Type B pancreatic cell (in vitro differentiated cells): ENCODE measurements at regions not wholly inside any gene's neighbourhood (a gene's known extent, or its start where the extent isn't known, plus 50 kb on each side); places are given as distances from the start of the nearest gene placed in this dataset.

Source experiments
- DNase-seq: peaks from one replicate; pipeline ENCODE4 v3.0.0; 2021; ENCODE audit warnings: mixed read lengths; ENCODE audit not compliant: unreplicated experiment; ENCODE audit errors: extremely low spot score
- H3K27ac Mint-ChIP-seq: 2 replicates; pipeline ENCODE4 v1.8.0; 2021; ENCODE audit warnings: mild to moderate bottlenecking, mixed read lengths
- H3K27me3 Mint-ChIP-seq: 2 replicates; pipeline ENCODE4 v1.8.0; 2021; ENCODE audit warnings: mixed read lengths
- H3K36me3 Mint-ChIP-seq: 2 replicates; pipeline ENCODE4 v1.8.0; 2021; ENCODE audit warnings: mixed read lengths
- H3K4me1 Mint-ChIP-seq: one replicate; pipeline ENCODE4 v1.8.0; 2021; ENCODE audit warnings: mixed read lengths; ENCODE audit not compliant: unreplicated experiment
- H3K4me3 Mint-ChIP-seq: 2 replicates; pipeline ENCODE4 v1.8.0; 2021; ENCODE audit warnings: mild to moderate bottlenecking, mixed read lengths
- H3K9me3 Mint-ChIP-seq: 2 replicates; pipeline ENCODE4 v1.8.0; 2021; ENCODE audit warnings: mixed read lengths
- TF ChIP-seq, protein P1 (sequence below): fragments of 200-600 bp; sonication (generic); conservative IDR thresholded peaks from 2 replicates; pipeline ENCODE4 v1.5.0; 2021; ENCODE audit warnings: antibody characterized with exemption, mild to moderate bottlenecking

DNA sequence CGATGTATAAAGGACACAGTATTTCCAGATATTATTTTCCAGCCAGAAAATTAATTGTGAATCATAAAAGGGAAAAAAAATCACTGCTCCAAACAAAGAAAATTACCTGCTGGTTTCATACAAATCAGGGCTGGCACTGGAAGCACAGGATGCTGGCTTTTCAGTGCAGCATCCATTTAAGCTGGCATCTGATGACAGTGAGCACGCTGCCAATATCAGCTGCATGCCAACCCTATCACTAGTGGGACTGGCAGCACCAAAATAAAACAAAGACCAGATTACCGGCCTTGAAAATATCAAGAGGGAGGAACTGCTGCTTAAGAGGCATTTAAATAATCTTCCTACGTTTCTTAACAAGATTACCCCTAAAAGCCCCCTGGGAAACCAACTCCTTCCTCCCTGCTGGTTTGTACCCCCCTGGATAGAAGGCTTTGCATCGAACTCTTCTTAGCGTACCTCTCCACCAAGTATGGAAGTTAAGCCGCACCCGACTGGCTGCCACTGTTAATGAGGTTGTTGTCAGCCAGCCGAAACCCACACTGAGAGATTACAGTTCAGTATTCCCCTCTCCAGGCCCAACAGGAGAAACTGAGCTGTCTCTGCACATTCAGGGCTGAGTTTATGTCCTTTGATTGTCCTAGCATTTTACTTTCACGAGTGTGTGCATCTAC is 257.8 kb downstream of the EFNB2 start:
- Mint-ChIP-seq H3K27ac (no peak overlapping the region), H3K4me3 (no peak overlapping the region), H3K4me1 (peaks cover 15% of the 10 kb centered on the region), H3K27me3 (no peaks in the 10 kb centered on the region), H3K9me3 (peaks cover 9% of the 10 kb centered on the region), H3K36me3 (no peaks in the 10 kb centered on the region)
- no peak for DNase-seq
- TF ChIP-seq, protein P1, sequence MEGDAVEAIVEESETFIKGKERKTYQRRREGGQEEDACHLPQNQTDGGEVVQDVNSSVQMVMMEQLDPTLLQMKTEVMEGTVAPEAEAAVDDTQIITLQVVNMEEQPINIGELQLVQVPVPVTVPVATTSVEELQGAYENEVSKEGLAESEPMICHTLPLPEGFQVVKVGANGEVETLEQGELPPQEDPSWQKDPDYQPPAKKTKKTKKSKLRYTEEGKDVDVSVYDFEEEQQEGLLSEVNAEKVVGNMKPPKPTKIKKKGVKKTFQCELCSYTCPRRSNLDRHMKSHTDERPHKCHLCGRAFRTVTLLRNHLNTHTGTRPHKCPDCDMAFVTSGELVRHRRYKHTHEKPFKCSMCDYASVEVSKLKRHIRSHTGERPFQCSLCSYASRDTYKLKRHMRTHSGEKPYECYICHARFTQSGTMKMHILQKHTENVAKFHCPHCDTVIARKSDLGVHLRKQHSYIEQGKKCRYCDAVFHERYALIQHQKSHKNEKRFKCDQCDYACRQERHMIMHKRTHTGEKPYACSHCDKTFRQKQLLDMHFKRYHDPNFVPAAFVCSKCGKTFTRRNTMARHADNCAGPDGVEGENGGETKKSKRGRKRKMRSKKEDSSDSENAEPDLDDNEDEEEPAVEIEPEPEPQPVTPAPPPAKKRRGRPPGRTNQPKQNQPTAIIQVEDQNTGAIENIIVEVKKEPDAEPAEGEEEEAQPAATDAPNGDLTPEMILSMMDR, result no peak

DNA sequence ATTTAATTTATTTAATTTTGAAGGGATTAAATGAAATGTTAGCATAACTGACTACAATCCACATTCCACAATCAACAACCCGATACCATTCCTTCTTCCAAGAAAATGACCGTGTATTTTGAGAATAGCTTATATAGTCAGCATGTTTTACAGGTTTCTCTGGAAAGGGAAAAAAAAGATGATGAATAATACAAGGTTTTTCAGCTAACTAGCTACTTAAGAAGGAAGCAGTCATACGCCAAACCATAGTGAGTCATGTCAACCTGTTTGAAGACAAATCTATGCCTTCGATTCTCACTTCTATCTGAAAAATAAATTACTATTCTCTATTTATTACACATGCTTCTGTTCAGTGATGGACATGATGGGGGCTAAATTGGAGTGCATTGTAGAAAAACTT is 258.6 kb downstream of the EFNB2 start:
- Mint-ChIP-seq H3K4me3 (no peak overlapping the region), H3K4me1 (peaks cover 15% of the 10 kb centered on the region), H3K9me3 (peaks cover 6% of the 10 kb centered on the region)

DNA sequence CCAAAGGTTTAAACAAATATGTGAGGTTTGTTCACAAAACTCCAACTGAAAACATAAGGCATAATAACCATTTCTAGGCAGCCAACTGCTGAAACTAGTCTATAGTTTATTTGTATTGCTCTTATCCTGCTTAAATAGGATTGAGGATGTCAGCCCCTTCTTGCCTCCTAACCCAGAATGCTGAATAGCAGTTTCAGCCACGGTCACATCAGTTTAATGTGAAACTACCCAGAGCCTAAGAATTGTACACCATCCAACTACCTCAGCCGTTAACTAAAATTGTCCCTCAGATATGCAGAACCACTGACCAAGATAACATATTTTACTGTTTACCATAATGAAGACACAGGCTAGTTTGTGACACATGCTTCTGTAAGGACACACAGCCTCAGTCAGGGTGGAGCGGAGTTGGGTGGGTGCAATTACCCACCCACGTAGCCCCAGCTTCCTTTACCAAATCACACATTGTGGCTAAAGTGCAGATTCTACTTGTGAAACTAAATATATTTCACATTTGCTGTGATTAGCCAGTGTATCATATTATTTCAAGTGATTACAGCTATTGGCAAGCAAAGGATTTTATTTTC is 259.9 kb downstream of the EFNB2 start:
- Mint-ChIP-seq H3K9me3 (peaks cover 4% of the 10 kb centered on the region), H3K4me3 (no peak overlapping the region), H3K27me3 (no peaks in the 10 kb centered on the region), H3K27ac (no peak overlapping the region), H3K36me3 (no peaks in the 10 kb centered on the region), H3K4me1 (peaks cover 15% of the 10 kb centered on the region)
- no peak for DNase-seq
- TF ChIP-seq, protein P1, result no peak

More for the DNA sequence above, 258.6 kb downstream of the EFNB2 start:
- Mint-ChIP-seq H3K36me3 (no peaks in the 10 kb centered on the region), H3K27me3 (no peaks in the 10 kb centered on the region), H3K27ac (no peak overlapping the region)
- no peak for DNase-seq
- TF ChIP-seq, protein P1, result no peak

DNA sequence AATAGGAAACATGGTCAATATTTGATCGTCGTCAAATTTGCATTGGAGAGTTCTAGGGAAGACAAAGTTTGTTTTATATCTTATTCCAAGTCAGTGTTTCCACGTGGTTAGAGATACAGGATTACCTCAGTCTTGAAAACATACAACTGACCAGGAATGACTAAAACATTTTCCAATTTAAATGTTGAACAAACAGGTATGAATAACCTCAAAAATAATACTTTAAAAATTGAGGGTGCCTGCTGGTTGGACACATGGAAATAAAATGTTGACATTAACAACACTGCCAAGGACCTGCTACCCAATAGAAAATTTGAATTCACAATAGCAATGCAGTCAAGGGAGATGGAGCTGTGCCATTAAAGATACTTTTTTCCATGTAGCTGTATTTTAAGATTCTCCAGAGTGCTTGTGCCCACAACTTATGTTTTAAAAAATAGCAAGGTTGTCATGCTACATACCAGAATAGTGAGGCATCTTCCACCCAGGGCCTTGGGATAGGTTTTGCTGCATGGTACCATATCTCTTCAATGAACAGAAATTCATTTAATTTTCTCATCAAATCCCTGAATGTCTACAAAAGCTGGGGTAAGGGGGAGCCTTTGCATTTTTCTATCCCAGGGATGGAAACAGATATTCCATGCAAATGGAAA is 260.8 kb downstream of the EFNB2 start:
- H3K36me3 Mint-ChIP-seq, result no peaks in the 10 kb centered on the region
- H3K27ac Mint-ChIP-seq, result no peak overlapping the region
- DNase-seq, result no peak
- H3K4me3 Mint-ChIP-seq, result no peak overlapping the region
- H3K27me3 Mint-ChIP-seq, result no peaks in the 10 kb centered on the region
- TF ChIP-seq, protein P1, result no peak
- H3K9me3 Mint-ChIP-seq, result peaks cover 10% of the 10 kb centered on the region
- H3K4me1 Mint-ChIP-seq, result peaks cover 15% of the 10 kb centered on the region

DNA sequence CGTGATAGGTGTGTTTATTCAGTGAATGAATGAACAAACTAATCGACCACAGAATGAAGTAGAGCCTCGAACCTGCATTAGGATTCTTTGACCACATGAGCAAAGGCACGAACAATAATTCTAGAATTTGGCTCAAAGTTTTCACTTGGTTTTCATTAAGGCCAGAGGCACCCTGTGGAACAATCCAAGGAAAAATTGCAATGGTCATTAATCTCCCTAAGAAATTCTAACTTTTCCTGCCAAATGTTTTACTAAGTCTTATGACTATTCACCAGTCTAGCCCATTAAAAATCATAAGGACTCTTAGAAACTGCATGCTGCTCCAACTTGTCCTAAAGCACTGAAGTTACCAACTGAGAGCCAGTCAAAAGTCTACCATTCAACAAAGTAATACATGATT is 271.7 kb downstream of the EFNB2 start:
- Mint-ChIP-seq H3K4me1 (no peaks in the 10 kb centered on the region), H3K4me3 (no peak overlapping the region), H3K36me3 (no peaks in the 10 kb centered on the region), H3K27me3 (no peaks in the 10 kb centered on the region), H3K9me3 (peaks cover 9% of the 10 kb centered on the region), H3K27ac (no peak overlapping the region)
- TF ChIP-seq, protein P1, result no peak
- DNase-seq, result no peak
